Naive thymus-derived CD4-positive, alpha-beta T cell (primary cell): ENCODE measurements at regions not wholly inside any gene's neighbourhood (a gene's known extent, or its start where the extent isn't known, plus 50 kb on each side); places are given as distances from the start of the nearest gene placed in this dataset.

Experiments used
- ATAC-seq: fragments of 150-1000 bp; cut with Tn5 transposase; 2 replicates; pipeline ENCODE4 v1.10.0; 2021; ENCODE audit warnings: mild to moderate bottlenecking, moderate library complexity
- CTCF ChIA-PET: fragments of 350-600 bp; sonication (Branson Sonifier 250); formaldehyde crosslinking; loops from one replicate; lab custom pipeline; 2021; ENCODE audit warnings: antibody characterized with exemption; lab: Charles Lee
- POLR2A ChIA-PET: fragments of 350-600 bp; sonication (Branson Sonifier 250); formaldehyde crosslinking; loops from one replicate; lab custom pipeline; 2021; ENCODE audit warnings: antibody characterized with exemption, inconsistent platforms; lab: Charles Lee
- DNase-seq, 9 donors: peaks; one replicate each; pipeline versions ENCODE4 v3.0.0 to v3.0.0-alpha.2; 2020 to 2022; ENCODE audit warnings: mixed read lengths in 1 of 9
- H3K27ac ChIP-seq: one replicate; pipeline ENCODE4 v1.7.0; 2013; ENCODE audit warnings: mild to moderate bottlenecking, low read depth, low read length, moderate library complexity
- H3K27me3 ChIP-seq, 2 donors: one replicate each; pipeline ENCODE4 v1.7.0; 2013; ENCODE audit warnings: low read length in 2 of 2, mild to moderate bottlenecking in 2 of 2, moderate library complexity in 2 of 2; ENCODE audit not compliant: control insufficient read depth in 2 of 2, insufficient read depth in 2 of 2
- H3K36me3 ChIP-seq, 3 experiments: 1 replicate in 2 of 3; 2 replicates in 1 of 3; pipeline ENCODE4 v1.7.0; 2013; ENCODE audit warnings: low read length in 3 of 3, mild to moderate bottlenecking in 3 of 3, moderate library complexity in 1 of 3; ENCODE audit not compliant: insufficient read depth in 3 of 3, control insufficient read depth in 2 of 3
- H3K4me1 ChIP-seq, 2 donors: one replicate each; pipeline ENCODE4 v1.7.0; 2013; ENCODE audit warnings: low read length in 2 of 2, mild to moderate bottlenecking in 2 of 2, moderate library complexity in 1 of 2; ENCODE audit not compliant: control insufficient read depth in 2 of 2, insufficient read depth in 2 of 2
- H3K4me3 ChIP-seq: 2 replicates; pipeline ENCODE4 v1.7.0; 2013; ENCODE audit warnings: mild to moderate bottlenecking, low read length
- H3K9me3 ChIP-seq, 3 experiments: 1 replicate in 2 of 3; 2 replicates in 1 of 3; pipeline ENCODE4 v1.7.0; 2013; ENCODE audit warnings: low read length in 3 of 3; ENCODE audit not compliant: control insufficient read depth in 2 of 3
- H3K27ac Mint-ChIP-seq, 9 donors: one replicate each; pipeline ENCODE4 v1.8.0; 2020 to 2022; ENCODE audit warnings: mixed read lengths in 9 of 9, mild to moderate bottlenecking in 8 of 9, moderate library complexity in 5 of 9, inconsistent platforms in 2 of 9
- H3K27me3 Mint-ChIP-seq, 5 donors: one replicate each; pipeline ENCODE4 v1.8.0; 2021 to 2022; ENCODE audit warnings: mixed read lengths in 5 of 5, mild to moderate bottlenecking in 1 of 5
- H3K36me3 Mint-ChIP-seq, 5 donors: one replicate each; pipeline ENCODE4 v1.8.0; 2020 to 2022; ENCODE audit warnings: mixed read lengths in 5 of 5, mild to moderate bottlenecking in 3 of 5, inconsistent platforms in 1 of 5
- H3K4me1 Mint-ChIP-seq, 7 donors: one replicate each; pipeline ENCODE4 v1.8.0; 2020 to 2022; ENCODE audit warnings: mixed read lengths in 7 of 7, mild to moderate bottlenecking in 3 of 7, inconsistent platforms in 1 of 7
- H3K4me3 Mint-ChIP-seq, 10 donors: one replicate each; pipeline ENCODE4 v1.8.0; 2020 to 2022; ENCODE audit warnings: mild to moderate bottlenecking in 10 of 10, mixed read lengths in 10 of 10, moderate library complexity in 6 of 10, inconsistent platforms in 2 of 10
- H3K9me3 Mint-ChIP-seq, 11 donors: one replicate each; pipeline ENCODE4 v1.8.0; 2020 to 2022; ENCODE audit warnings: mixed read lengths in 11 of 11, mild to moderate bottlenecking in 4 of 11, inconsistent platforms in 1 of 11, moderate library complexity in 1 of 11
- intact Hi-C, 2 donors: fragments of 100-400 bp; cut with micrococcal nuclease; formaldehyde crosslinking; loops; one replicate each; pipeline ENCODE4 v1.15.1; 2023

GRCh38 chr3:148002705-148003205 is 593.6 kb downstream of the ZIC1 start:
- intact Hi-C loops, result no loop called here
- H3K9me3 ChIP-seq, result no peaks in the 10 kb centered on the region
- POLR2A ChIA-PET, result no interaction called here

GRCh38 chr3:148004331-148004730 is 595.2 kb downstream of the ZIC1 start:
- no peak for DNase-seq
- H3K4me1 ChIP-seq, result no peaks in the 10 kb centered on the region
- no peaks in the 10 kb centered on the region for H3K36me3 Mint-ChIP-seq
- POLR2A ChIA-PET, result no interaction called here
- intact Hi-C loops, result no loop called here
- H3K4me3 Mint-ChIP-seq, result no peak overlapping the region
- CTCF ChIA-PET, result no interaction called here
- no peak overlapping the region for H3K4me3 ChIP-seq
- ATAC-seq, result no peak
- H3K27ac Mint-ChIP-seq, result no peak overlapping the region
- H3K4me1 Mint-ChIP-seq, result peaks cover 0 to 2% (median 0%) of the 10 kb centered on the region in 7 donors
- no peaks in the 10 kb centered on the region for H3K36me3 ChIP-seq
- no peak overlapping the region for H3K27ac ChIP-seq
- H3K27me3 Mint-ChIP-seq, result no peaks in the 10 kb centered on the region
- H3K9me3 ChIP-seq, result no peaks in the 10 kb centered on the region
- peaks cover 0 to 5% (median 0%) of the 10 kb centered on the region in 11 donors for H3K9me3 Mint-ChIP-seq
- no peaks in the 10 kb centered on the region for H3K27me3 ChIP-seq

More at GRCh38 chr3:148002705-148003205, 593.6 kb downstream of the ZIC1 start:
- ATAC-seq, result no peak
- H3K36me3 ChIP-seq, result no peaks in the 10 kb centered on the region
- no peak overlapping the region for H3K4me3 Mint-ChIP-seq
- H3K27me3 Mint-ChIP-seq, result no peaks in the 10 kb centered on the region
- H3K4me3 ChIP-seq, result no peak overlapping the region
- CTCF ChIA-PET, result no interaction called here
- peaks cover 0 to 2% (median 0%) of the 10 kb centered on the region in 7 donors for H3K4me1 Mint-ChIP-seq
- no peaks in the 10 kb centered on the region for H3K36me3 Mint-ChIP-seq
- H3K27me3 ChIP-seq, result no peaks in the 10 kb centered on the region
- no peak overlapping the region for H3K27ac ChIP-seq
- no peaks in the 10 kb centered on the region for H3K4me1 ChIP-seq
- no peak overlapping the region for H3K27ac Mint-ChIP-seq
- DNase-seq, result no peak
- H3K9me3 Mint-ChIP-seq, result peaks cover 0 to 5% (median 0%) of the 10 kb centered on the region in 11 donors

GRCh38 chr3:148005456-148005855 is 596.3 kb downstream of the ZIC1 start:
- no peaks in the 10 kb centered on the region for H3K27me3 Mint-ChIP-seq
- POLR2A ChIA-PET, result no interaction called here

GRCh38 chr3:148006508-148006907 is 597.3 kb downstream of the ZIC1 start:
- intact Hi-C loops, result no loop called here
- H3K9me3 ChIP-seq, result no peaks in the 10 kb centered on the region
- POLR2A ChIA-PET, result no interaction called here
- no peak for DNase-seq
- no peak overlapping the region for H3K4me3 Mint-ChIP-seq
- ATAC-seq, result no peak
- peak overlapping the region in 1 of 9 donors; percentile 60 for H3K27ac Mint-ChIP-seq
- peaks cover 0 to 2% (median 0%) of the 10 kb centered on the region in 7 donors for H3K4me1 Mint-ChIP-seq
- peaks cover 0 to 9% (median 0%) of the 10 kb centered on the region in 11 donors for H3K9me3 Mint-ChIP-seq
- no peaks in the 10 kb centered on the region for H3K27me3 ChIP-seq
- H3K36me3 Mint-ChIP-seq, result no peaks in the 10 kb centered on the region
- CTCF ChIA-PET, result no interaction called here
- no peak overlapping the region for H3K27ac ChIP-seq
- H3K27me3 Mint-ChIP-seq, result no peaks in the 10 kb centered on the region
- H3K4me3 ChIP-seq, result no peak overlapping the region
- H3K36me3 ChIP-seq, result no peaks in the 10 kb centered on the region
- H3K4me1 ChIP-seq, result no peaks in the 10 kb centered on the region

More at GRCh38 chr3:148005456-148005855, 596.3 kb downstream of the ZIC1 start:
- Histone ChIP-seq H3K4me3 (no peak overlapping the region), H3K9me3 (no peaks in the 10 kb centered on the region), H3K36me3 (no peaks in the 10 kb centered on the region), H3K4me1 (no peaks in the 10 kb centered on the region), H3K27me3 (no peaks in the 10 kb centered on the region), H3K27ac (no peak overlapping the region)
- CTCF ChIA-PET, result no interaction called here
- no peaks in the 10 kb centered on the region for H3K36me3 Mint-ChIP-seq
- no peak for ATAC-seq
- H3K4me1 Mint-ChIP-seq, result peaks cover 0 to 2% (median 0%) of the 10 kb centered on the region in 7 donors
- no peak overlapping the region for H3K4me3 Mint-ChIP-seq
- no peak overlapping the region for H3K27ac Mint-ChIP-seq
- intact Hi-C loops, result no loop called here
- no peak for DNase-seq
- peaks cover 0 to 9% (median 0%) of the 10 kb centered on the region in 11 donors for H3K9me3 Mint-ChIP-seq

GRCh38 chr3:148008591-148008990 is 599.4 kb downstream of the ZIC1 start:
- no peaks in the 10 kb centered on the region for H3K27me3 ChIP-seq
- ChIA-PET CTCF (no interaction called here), POLR2A (no interaction called here)
- H3K4me3 Mint-ChIP-seq, result no peak overlapping the region
- H3K36me3 ChIP-seq, result no peaks in the 10 kb centered on the region
- no peaks in the 10 kb centered on the region for H3K27me3 Mint-ChIP-seq
- ATAC-seq, result no peak
- peaks cover 0 to 2% (median 0%) of the 10 kb centered on the region in 7 donors for H3K4me1 Mint-ChIP-seq
- H3K27ac ChIP-seq, result no peak overlapping the region
- peaks cover 0 to 17% (median 4%) of the 10 kb centered on the region in 11 donors for H3K9me3 Mint-ChIP-seq
- intact Hi-C loops, result no loop called here
- H3K4me3 ChIP-seq, result no peak overlapping the region
- no peak overlapping the region for H3K27ac Mint-ChIP-seq
- no peaks in the 10 kb centered on the region for H3K4me1 ChIP-seq
- DNase-seq, result no peak
- no peaks in the 10 kb centered on the region for H3K9me3 ChIP-seq
- H3K36me3 Mint-ChIP-seq, result no peaks in the 10 kb centered on the region

- H3K36me3 ChIP-seq, result no peaks in the 10 kb centered on the region
- H3K4me3 Mint-ChIP-seq, result no peak overlapping the region
- no peak overlapping the region for H3K27ac ChIP-seq
- H3K36me3 Mint-ChIP-seq, result no peaks in the 10 kb centered on the region
- H3K9me3 ChIP-seq, result peaks cover 0 to 4% (median 0%) of the 10 kb centered on the region in 3 experiments
- ATAC-seq (no peak), DNase-seq (no peak)
- ChIA-PET POLR2A (no interaction called here), CTCF (no interaction called here)
- no peaks in the 10 kb centered on the region for H3K4me1 Mint-ChIP-seq
- intact Hi-C loops, result no loop called here
- H3K4me1 ChIP-seq, result no peaks in the 10 kb centered on the region
- no peak overlapping the region for H3K27ac Mint-ChIP-seq
- no peaks in the 10 kb centered on the region for H3K27me3 Mint-ChIP-seq
- H3K27me3 ChIP-seq, result no peaks in the 10 kb centered on the region
- peaks cover 0 to 66% (median 5%) of the 10 kb centered on the region in 11 donors for H3K9me3 Mint-ChIP-seq
- H3K4me3 ChIP-seq, result no peak overlapping the region
Measured at GRCh38 chr3:148020861-148021260, 611.7 kb downstream of the ZIC1 start.

GRCh38 chr3:148021381-148021780 is 612.2 kb downstream of the ZIC1 start:
- Mint-ChIP-seq H3K27me3 (no peaks in the 10 kb centered on the region), H3K4me3 (no peak overlapping the region), H3K9me3 (peaks cover 0 to 63% (median 5%) of the 10 kb centered on the region in 11 donors), H3K4me1 (no peaks in the 10 kb centered on the region), H3K36me3 (no peaks in the 10 kb centered on the region), H3K27ac (no peak overlapping the region)
- DNase-seq (no peak), ATAC-seq (no peak)
- intact Hi-C loops, result no loop called here
- no peaks in the 10 kb centered on the region for H3K27me3 ChIP-seq
- H3K4me1 ChIP-seq, result no peaks in the 10 kb centered on the region
- H3K27ac ChIP-seq, result no peak overlapping the region
- no peaks in the 10 kb centered on the region for H3K36me3 ChIP-seq
- CTCF ChIA-PET, result no interaction called here
- no peak overlapping the region for H3K4me3 ChIP-seq
- peaks cover 0 to 4% (median 0%) of the 10 kb centered on the region in 3 experiments for H3K9me3 ChIP-seq
- POLR2A ChIA-PET, result no interaction called here
